ENCODE measurements at regions not wholly inside any gene's neighbourhood (a gene's known extent, or its start where the extent isn't known, plus 50 kb on each side); places are given as distances from the start of the nearest gene placed in this dataset.

- no peak for TF ChIP-seq CTCF (IDR thresholded peaks at IDR 0.05)
- no peak for TF ChIP-seq EP300 (IDR thresholded peaks at IDR 0.05)
- no peak for TF ChIP-seq POLR2AphosphoS5 (IDR thresholded peaks at IDR 0.05)
- no peak for TF ChIP-seq POLR2A (IDR thresholded peaks at IDR 0.05; ENCODE audit: low read depth)
Measured at GRCh38 chr7:116348346-116348745, 138.0 kb downstream of the TES start.

Measured in esophagus muscularis mucosa (tissue), 4 donors.